T47D (cell line): ENCODE measurements at regions not wholly inside any gene's neighbourhood (a gene's known extent, or its start where the extent isn't known, plus 50 kb on each side); places are given as distances from the start of the nearest gene placed in this dataset.

Experiments
- DNase-seq, 2 experiments: peaks; one replicate each; pipeline versions ENCODE4 v3.0.0 to v3.0.0-alpha.2; 2011 to 2012; ENCODE audit warnings: low read depth in 1 of 2, low spot score in 1 of 2
- JUND ChIP-seq: IDR thresholded peaks from 2 replicates; pipeline ENCODE4 v1.6.1; 2012; ENCODE audit warnings: low read depth
- in situ Hi-C: cut with HindIII; loops from 2 replicates; pipeline ENCODE4 v1.10.0; 2016; ENCODE audit warnings: low sequenced_read_pairs, low pct_unique_long_range_greater_than_20kb

- TF ChIP-seq JUND = no peak
- in situ Hi-C loops = no loop called here
- no peak for DNase-seq
These were observed 232.2 kb downstream of the CRPPA start for GRCh38 chr7:16189026-16189715.

GRCh38 chr7:16187131-16187530 lies 234.2 kb downstream of the CRPPA start:
- in situ Hi-C loops = no loop called here
- TF ChIP-seq JUND = no peak

GRCh38 chr7:16178585-16178984 lies 242.8 kb downstream of the CRPPA start:
- in situ Hi-C loops = no loop called here
- TF ChIP-seq JUND = no peak
- DNase-seq = no peak

More at GRCh38 chr7:16187131-16187530, 234.2 kb downstream of the CRPPA start:
- no peak for DNase-seq

GRCh38 chr7:16178092-16178491 lies 243.2 kb downstream of the CRPPA start:
- no peak for TF ChIP-seq JUND
- in situ Hi-C loops = no loop called here
- no peak for DNase-seq

- DNase-seq = no peak
- no peak for TF ChIP-seq JUND
- in situ Hi-C loops = no loop called here
These were observed 247.1 kb downstream of the CRPPA start for GRCh38 chr7:16174253-16174652.

- in situ Hi-C loops = no loop called here
- TF ChIP-seq JUND = no peak
- DNase-seq = no peak
These were observed 249.0 kb downstream of the CRPPA start for GRCh38 chr7:16172366-16172765.

GRCh38 chr7:16171928-16172327 lies 249.4 kb downstream of the CRPPA start:
- in situ Hi-C loops = no loop called here
- DNase-seq = no peak

GRCh38 chr7:16170671-16171070 lies 250.7 kb downstream of the CRPPA start:
- in situ Hi-C loops = no loop called here
- no peak for DNase-seq
- no peak for TF ChIP-seq JUND

More at GRCh38 chr7:16171928-16172327, 249.4 kb downstream of the CRPPA start:
- no peak for TF ChIP-seq JUND

GRCh38 chr7:16169537-16169936 lies 251.8 kb downstream of the CRPPA start:
- no peak for TF ChIP-seq JUND
- in situ Hi-C loops = no loop called here
- no peak for DNase-seq

- TF ChIP-seq JUND = no peak
- in situ Hi-C loops = no loop called here
These were observed 253.8 kb downstream of the CRPPA start for GRCh38 chr7:16167526-16167925.

GRCh38 chr7:16144361-16144760 lies 277.0 kb downstream of the CRPPA start:
- in situ Hi-C loops = no loop called here
- TF ChIP-seq JUND = no peak
- no peak for DNase-seq

More at GRCh38 chr7:16167526-16167925, 253.8 kb downstream of the CRPPA start:
- no peak for DNase-seq

GRCh38 chr7:16137944-16138343 lies 283.4 kb downstream of the CRPPA start:
- no peak for DNase-seq
- in situ Hi-C loops = no loop called here
- TF ChIP-seq JUND = no peak

- in situ Hi-C loops = no loop called here
- no peak for DNase-seq
- no peak for TF ChIP-seq JUND
These were observed 284.4 kb downstream of the CRPPA start for GRCh38 chr7:16136896-16137295.

GRCh38 chr7:16135658-16136057 lies 285.7 kb downstream of the CRPPA start:
- in situ Hi-C loops = no loop called here
- no peak for DNase-seq
- no peak for TF ChIP-seq JUND
